ES-I3 (cell line): ENCODE measurements at regions not wholly inside any gene's neighbourhood (a gene's known extent, or its start where the extent isn't known, plus 50 kb on each side); places are given as distances from the start of the nearest gene placed in this dataset.

Source experiments
- H3K36me3 ChIP-seq: 2 replicates; pipeline ENCODE4 v1.6.1; 2013; ENCODE audit warnings: mild to moderate bottlenecking, low read length, control low read depth, moderate library complexity; ENCODE audit not compliant: insufficient read depth
- H3K4me1 ChIP-seq: 2 replicates; pipeline ENCODE4 v1.6.1; 2013; ENCODE audit warnings: mild to moderate bottlenecking, control low read depth, low read length; ENCODE audit not compliant: insufficient read depth
- H3K9ac ChIP-seq: 2 replicates; pipeline ENCODE4 v1.6.1; 2013; ENCODE audit warnings: low read depth, mild to moderate bottlenecking, low read length, moderate library complexity
- H3K9me3 ChIP-seq: 2 replicates; pipeline ENCODE4 v1.6.1; 2013; ENCODE audit warnings: mild to moderate bottlenecking, low read length, moderate library complexity; ENCODE audit not compliant: control insufficient read depth, insufficient read depth

DNA sequence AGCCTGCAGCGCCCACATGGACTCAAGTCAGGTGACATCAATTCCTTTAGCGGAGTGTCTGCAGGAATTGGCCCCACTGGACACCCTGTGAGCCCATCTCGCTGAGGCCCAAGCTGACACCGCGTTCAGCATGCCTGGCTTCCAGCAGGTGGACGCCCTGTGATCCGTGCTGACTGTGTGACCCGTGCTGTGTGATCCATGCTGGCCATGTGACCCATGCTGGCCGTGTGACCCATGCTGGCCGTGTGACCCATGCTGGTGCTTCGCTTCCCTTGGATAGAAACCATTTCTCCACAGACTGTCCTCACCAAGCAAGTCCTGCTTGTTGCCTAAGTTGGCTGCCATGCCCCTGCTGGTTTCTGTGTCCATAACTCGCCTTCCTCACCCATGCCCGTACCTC is 392.1 kb downstream of the BRD1 start:
- Histone ChIP-seq H3K9ac (no peak overlapping the region), H3K4me1 (no peaks in the 10 kb centered on the region), H3K36me3 (no peaks in the 10 kb centered on the region), H3K9me3 (no peaks in the 10 kb centered on the region)

- peaks cover 3% of the 10 kb centered on the region; the same call in 1 of the 2 replicates for H3K4me1 ChIP-seq
- H3K9me3 ChIP-seq: no peaks in the 10 kb centered on the region
- no peak overlapping the region for H3K9ac ChIP-seq
- no peaks in the 10 kb centered on the region for H3K36me3 ChIP-seq
Observed at GRCh38 chr22:49433717-49434611, 393.7 kb downstream of the BRD1 start.

DNA sequence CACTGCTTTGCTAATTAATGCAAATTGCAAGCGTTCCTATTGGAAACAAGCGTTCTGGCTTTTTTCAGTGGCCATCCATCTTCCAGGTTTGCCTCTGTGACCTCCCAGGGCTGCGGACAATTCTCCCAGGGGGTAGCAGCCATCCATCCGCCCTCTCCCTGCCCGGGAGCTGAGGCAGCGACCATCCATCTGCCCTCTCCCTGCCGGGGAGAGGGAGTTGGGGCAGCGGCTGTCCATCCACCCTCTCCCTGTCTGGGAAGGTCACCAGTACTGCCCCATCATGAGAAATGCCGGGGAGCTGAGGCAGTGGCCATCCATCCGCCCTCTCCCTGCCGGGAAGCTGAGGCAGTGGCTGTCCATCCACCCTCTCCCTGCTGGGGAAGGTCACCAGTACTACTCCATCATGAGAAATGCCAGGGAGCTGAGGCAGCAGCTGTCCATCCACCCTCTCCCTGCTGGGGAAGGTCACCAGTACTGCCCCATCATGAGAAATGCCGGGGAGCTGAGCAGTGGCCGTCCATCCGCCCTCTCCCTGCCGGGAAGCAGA is 394.7 kb downstream of the BRD1 start:
- Histone ChIP-seq H3K9ac (no peak overlapping the region), H3K9me3 (no peaks in the 10 kb centered on the region), H3K36me3 (no peaks in the 10 kb centered on the region), H3K4me1 (peaks cover 3% of the 10 kb centered on the region; the same call in 1 of the 2 replicates)

- Histone ChIP-seq H3K36me3 (no peaks in the 10 kb centered on the region), H3K4me1 (peaks cover 3% of the 10 kb centered on the region; the same call in 1 of the 2 replicates), H3K9ac (no peak overlapping the region), H3K9me3 (no peaks in the 10 kb centered on the region)
Observed at GRCh38 chr22:49432211-49432896, 395.3 kb downstream of the BRD1 start.

GRCh38 chr22:49431551-49431950 is 396.1 kb downstream of the BRD1 start:
- Histone ChIP-seq H3K4me1 (peaks cover 3% of the 10 kb centered on the region; the same call in 1 of the 2 replicates), H3K36me3 (no peaks in the 10 kb centered on the region), H3K9me3 (no peaks in the 10 kb centered on the region), H3K9ac (no peak overlapping the region)

DNA sequence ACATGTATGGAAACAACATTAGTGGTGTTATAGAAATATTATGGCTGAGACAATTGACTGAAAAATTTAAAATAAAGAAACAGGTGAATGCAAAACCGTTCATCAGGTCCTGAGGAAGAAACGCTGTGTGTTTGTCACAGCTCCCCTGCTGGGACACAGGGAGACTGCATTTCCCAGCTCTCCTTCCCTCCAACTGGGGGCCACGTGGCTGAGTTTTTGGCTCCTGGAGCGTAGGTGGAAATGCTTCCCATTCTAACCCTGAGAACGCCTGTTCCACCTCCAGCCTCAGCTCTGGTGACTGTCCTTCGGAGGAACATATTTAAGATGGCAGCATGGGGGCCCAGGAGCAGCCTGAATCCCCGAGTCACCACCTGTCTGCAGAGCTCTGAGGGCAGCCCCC is 398.6 kb downstream of the BRD1 start:
- no peaks in the 10 kb centered on the region for H3K36me3 ChIP-seq
- peaks cover 3% of the 10 kb centered on the region; the same call in 1 of the 2 replicates for H3K4me1 ChIP-seq
- H3K9me3 ChIP-seq: no peaks in the 10 kb centered on the region
- H3K9ac ChIP-seq: no peak overlapping the region

GRCh38 chr22:49427941-49428340 is 399.7 kb downstream of the BRD1 start:
- Histone ChIP-seq H3K4me1 (peaks cover 3% of the 10 kb centered on the region; the same call in 1 of the 2 replicates), H3K9ac (no peak overlapping the region), H3K9me3 (no peaks in the 10 kb centered on the region), H3K36me3 (no peaks in the 10 kb centered on the region)

- no peak overlapping the region for H3K9ac ChIP-seq
Observed at GRCh38 chr22:49427341-49427740, 400.3 kb downstream of the BRD1 start.

DNA sequence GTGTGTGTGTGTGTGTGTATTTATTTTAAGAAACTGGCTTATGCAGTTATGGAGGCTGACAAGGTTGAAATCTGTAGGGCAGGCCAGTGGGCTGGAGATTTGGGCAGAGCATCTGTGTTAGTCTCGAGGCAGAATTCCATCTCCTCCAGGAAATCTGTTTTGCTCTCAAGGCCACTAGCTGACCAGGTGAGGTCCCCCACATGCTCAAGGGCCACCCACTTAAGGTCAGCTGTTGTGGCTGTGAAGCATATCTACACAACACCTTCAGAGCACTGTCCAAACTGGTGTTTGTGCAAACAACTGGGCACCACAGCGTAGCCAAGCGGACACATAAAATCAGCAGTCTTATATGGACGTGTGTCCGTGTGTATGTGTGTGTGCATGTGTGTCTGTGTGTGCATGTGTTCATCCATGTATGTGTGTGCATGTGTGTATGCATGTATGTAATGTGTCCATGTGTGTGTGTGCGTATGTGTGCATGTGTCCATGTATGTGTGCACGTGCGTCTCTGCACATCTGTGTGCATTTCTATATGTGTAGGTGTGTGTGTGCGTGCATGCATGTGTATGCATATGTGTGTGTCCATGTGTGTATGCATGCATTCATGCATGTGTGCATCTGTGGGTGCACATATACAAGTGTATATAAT is 400.9 kb downstream of the BRD1 start:
- Histone ChIP-seq H3K4me1 (peaks cover 3% of the 10 kb centered on the region; the same call in 1 of the 2 replicates), H3K9ac (no peak overlapping the region), H3K36me3 (no peaks in the 10 kb centered on the region), H3K9me3 (no peaks in the 10 kb centered on the region)

More at GRCh38 chr22:49427341-49427740, 400.3 kb downstream of the BRD1 start:
- peaks cover 3% of the 10 kb centered on the region; the same call in 1 of the 2 replicates for H3K4me1 ChIP-seq
- no peaks in the 10 kb centered on the region for H3K9me3 ChIP-seq
- H3K36me3 ChIP-seq: no peaks in the 10 kb centered on the region

DNA sequence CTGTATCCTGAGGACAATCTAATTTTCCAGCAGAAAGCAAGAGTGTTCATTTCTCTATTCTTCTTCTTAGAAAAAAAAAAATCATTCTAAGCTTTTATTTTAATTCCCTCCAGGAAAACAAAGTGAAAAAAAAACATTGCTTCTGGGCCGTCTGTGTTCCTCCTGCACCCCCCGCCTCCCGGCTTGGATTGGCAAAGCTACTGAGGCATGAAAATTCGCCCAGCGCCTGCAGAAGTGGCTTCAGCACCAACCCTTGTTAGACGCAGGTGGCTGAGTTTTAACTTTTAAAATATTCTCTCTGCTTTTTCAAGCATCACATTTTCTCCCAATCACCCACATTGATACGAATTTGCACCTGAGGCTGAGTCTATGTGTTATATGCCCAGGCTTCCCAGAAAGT is 401.6 kb downstream of the BRD1 start:
- Histone ChIP-seq H3K9me3 (no peaks in the 10 kb centered on the region), H3K36me3 (no peaks in the 10 kb centered on the region), H3K4me1 (peaks cover 3% of the 10 kb centered on the region; the same call in 1 of the 2 replicates), H3K9ac (no peak overlapping the region)

- Histone ChIP-seq H3K9ac (no peak overlapping the region), H3K4me1 (peaks cover 3% of the 10 kb centered on the region; the same call in 1 of the 2 replicates), H3K9me3 (no peaks in the 10 kb centered on the region), H3K36me3 (no peaks in the 10 kb centered on the region)
Observed at GRCh38 chr22:49425356-49425755, 402.3 kb downstream of the BRD1 start.

- Histone ChIP-seq H3K9ac (no peak overlapping the region), H3K9me3 (no peaks in the 10 kb centered on the region), H3K4me1 (peaks cover 3% of the 10 kb centered on the region; the same call in 1 of the 2 replicates), H3K36me3 (no peaks in the 10 kb centered on the region)
Observed at GRCh38 chr22:49424893-49425270, 402.8 kb downstream of the BRD1 start.

- no peaks in the 10 kb centered on the region for H3K9me3 ChIP-seq
- no peaks in the 10 kb centered on the region for H3K36me3 ChIP-seq
- H3K9ac ChIP-seq: no peak overlapping the region
- H3K4me1 ChIP-seq: no peaks in the 10 kb centered on the region
Observed at GRCh38 chr22:49423125-49423650, 404.5 kb downstream of the BRD1 start.

GRCh38 chr22:49422701-49423100 is 405.0 kb downstream of the BRD1 start:
- no peak overlapping the region for H3K9ac ChIP-seq
- no peaks in the 10 kb centered on the region for H3K9me3 ChIP-seq

More at GRCh38 chr22:49422701-49423100, 405.0 kb downstream of the BRD1 start:
- H3K36me3 ChIP-seq: no peaks in the 10 kb centered on the region
- no peaks in the 10 kb centered on the region for H3K4me1 ChIP-seq
